AG04450 (cell line): ENCODE measurements at regions not wholly inside any gene's neighbourhood (a gene's known extent, or its start where the extent isn't known, plus 50 kb on each side); places are given as distances from the start of the nearest gene placed in this dataset.

ENCODE experiments used
- CTCF ChIA-PET: fragments of 300-600, 350-600 bp; formaldehyde crosslinking; extraction: SDS; loops from one replicate; lab custom pipeline; 2022; ENCODE audit warnings: antibody characterized with exemption, inconsistent platforms; lab: Charles Lee
- POLR2A ChIA-PET: fragments of 350-600 bp; formaldehyde crosslinking; extraction: SDS; loops from one replicate; lab custom pipeline; 2021; ENCODE audit warnings: antibody characterized with exemption, inconsistent platforms; lab: Yijun Ruan, JAX
- DNase-seq: peaks from one replicate; pipeline ENCODE4 v3.0.0-alpha.2; 2011; ENCODE audit warnings: low read depth, low spot score
- H3K27ac ChIP-seq: one replicate; pipeline ENCODE4 v1.5.1; 2012; ENCODE audit warnings: low read depth, low read length, control low read depth
- H3K27me3 ChIP-seq: one replicate; pipeline ENCODE4 v1.6.0; 2012; ENCODE audit warnings: low read length; ENCODE audit not compliant: control insufficient read depth, insufficient read depth
- H3K4me3 ChIP-seq: 2 replicates; pipeline ENCODE4 v1.5.1; 2011; ENCODE audit warnings: mild to moderate bottlenecking, low read depth, low read length, control low read depth
- H3K9me3 ChIP-seq: 2 replicates; pipeline ENCODE4 v1.5.1; 2012; ENCODE audit warnings: low read length; ENCODE audit not compliant: control insufficient read depth, insufficient read depth
- TF ChIP-seq, protein P1 (sequence below): IDR thresholded peaks from 2 replicates; pipeline ENCODE4 v1.5.1; 2011; ENCODE audit warnings: low read depth, low read length, control low read depth, inconsistent platforms

DNA sequence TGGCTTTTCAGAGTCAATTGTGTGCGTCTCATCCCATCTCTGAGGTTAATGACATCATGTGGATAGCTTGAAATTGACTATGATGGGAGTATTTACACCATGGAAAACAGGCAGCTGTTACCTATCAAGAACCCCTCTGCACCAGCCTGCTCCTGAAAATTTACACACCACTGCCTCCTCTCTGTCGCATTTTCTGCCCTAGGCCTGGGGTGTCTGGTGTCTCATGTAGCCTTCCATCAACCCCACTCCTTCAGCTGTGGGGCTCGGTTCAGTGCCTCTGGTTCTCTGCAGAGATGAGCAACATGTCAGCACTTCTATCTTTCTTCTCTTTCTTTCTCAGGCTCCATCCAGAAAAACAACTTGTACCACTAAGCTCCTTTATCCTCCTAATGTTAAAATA is 600.5 kb downstream of the TYW1 start:
- ChIA-PET CTCF (no interaction called here), POLR2A (no interaction called here)
- Histone ChIP-seq H3K27ac (no peak overlapping the region), H3K4me3 (no peak overlapping the region), H3K9me3 (peaks cover 36% of the 10 kb centered on the region), H3K27me3 (no peaks in the 10 kb centered on the region)
- no peak for DNase-seq
- TF ChIP-seq, protein P1, sequence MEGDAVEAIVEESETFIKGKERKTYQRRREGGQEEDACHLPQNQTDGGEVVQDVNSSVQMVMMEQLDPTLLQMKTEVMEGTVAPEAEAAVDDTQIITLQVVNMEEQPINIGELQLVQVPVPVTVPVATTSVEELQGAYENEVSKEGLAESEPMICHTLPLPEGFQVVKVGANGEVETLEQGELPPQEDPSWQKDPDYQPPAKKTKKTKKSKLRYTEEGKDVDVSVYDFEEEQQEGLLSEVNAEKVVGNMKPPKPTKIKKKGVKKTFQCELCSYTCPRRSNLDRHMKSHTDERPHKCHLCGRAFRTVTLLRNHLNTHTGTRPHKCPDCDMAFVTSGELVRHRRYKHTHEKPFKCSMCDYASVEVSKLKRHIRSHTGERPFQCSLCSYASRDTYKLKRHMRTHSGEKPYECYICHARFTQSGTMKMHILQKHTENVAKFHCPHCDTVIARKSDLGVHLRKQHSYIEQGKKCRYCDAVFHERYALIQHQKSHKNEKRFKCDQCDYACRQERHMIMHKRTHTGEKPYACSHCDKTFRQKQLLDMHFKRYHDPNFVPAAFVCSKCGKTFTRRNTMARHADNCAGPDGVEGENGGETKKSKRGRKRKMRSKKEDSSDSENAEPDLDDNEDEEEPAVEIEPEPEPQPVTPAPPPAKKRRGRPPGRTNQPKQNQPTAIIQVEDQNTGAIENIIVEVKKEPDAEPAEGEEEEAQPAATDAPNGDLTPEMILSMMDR: no peak

DNA sequence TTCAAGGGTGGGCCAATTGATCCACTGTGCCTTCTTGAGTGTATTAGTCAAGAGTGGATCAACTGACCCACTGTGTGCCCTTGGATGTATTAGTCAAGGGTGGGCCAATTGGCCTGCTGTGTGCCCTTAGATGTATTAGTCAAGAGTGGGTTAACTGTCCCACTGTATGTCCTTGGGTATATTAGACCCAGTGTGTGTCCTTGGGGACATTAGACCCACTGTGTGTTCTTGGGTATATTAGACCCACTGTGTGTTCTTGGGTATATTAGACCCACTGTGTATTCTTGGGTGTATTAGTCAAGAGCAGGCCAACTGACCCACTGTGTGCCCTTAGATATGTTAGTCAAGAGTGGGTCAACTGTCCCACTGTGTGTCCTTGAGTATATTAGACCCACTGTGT is 601.8 kb downstream of the TYW1 start:
- TF ChIP-seq, protein P1: no peak
- peaks cover 45% of the 10 kb centered on the region for H3K9me3 ChIP-seq
- no peak overlapping the region for H3K27ac ChIP-seq
- CTCF ChIA-PET: no interaction called here
- no peak for DNase-seq
- POLR2A ChIA-PET: no interaction called here
- H3K27me3 ChIP-seq: no peaks in the 10 kb centered on the region
- H3K4me3 ChIP-seq: no peak overlapping the region

DNA sequence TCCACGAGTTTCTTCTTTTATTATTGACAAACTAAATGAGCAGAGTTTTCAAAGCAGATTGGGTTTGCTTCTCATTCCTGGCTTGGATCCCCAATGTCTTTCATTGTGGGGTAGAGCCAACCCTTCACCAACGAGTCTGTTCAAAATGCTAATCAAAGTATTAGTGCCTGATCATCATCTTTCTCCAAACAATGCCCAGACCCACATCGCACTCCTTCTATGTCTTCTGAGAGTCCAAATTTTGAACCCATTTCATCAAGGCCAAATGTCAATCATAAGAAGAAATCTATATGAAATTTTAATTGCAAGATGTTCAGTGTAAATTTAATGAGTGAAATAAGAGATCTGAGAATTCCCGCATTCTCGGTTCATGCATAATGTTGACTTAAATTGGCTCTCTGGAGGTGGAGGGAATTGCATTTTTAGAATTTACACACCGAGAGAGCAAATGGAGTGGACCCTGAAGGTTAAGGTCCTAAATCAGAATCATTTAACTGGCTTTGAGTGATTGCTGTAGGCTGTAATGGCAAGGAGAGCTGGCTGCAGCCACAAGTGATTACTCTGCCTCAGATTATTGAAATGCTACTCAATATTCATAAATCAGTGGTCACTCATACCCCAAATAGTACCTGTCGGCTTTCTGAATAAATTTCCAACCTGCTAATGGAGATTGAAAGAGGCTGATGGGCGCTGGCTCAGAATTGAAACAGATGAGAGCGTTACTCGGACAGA is 602.9 kb downstream of the TYW1 start:
- H3K9me3 ChIP-seq: peaks cover 47% of the 10 kb centered on the region
- POLR2A ChIA-PET: no interaction called here
- no peaks in the 10 kb centered on the region for H3K27me3 ChIP-seq
- TF ChIP-seq, protein P1: no peak
- CTCF ChIA-PET: no interaction called here
- DNase-seq: no peak
- no peak overlapping the region for H3K27ac ChIP-seq
- no peak overlapping the region for H3K4me3 ChIP-seq

DNA sequence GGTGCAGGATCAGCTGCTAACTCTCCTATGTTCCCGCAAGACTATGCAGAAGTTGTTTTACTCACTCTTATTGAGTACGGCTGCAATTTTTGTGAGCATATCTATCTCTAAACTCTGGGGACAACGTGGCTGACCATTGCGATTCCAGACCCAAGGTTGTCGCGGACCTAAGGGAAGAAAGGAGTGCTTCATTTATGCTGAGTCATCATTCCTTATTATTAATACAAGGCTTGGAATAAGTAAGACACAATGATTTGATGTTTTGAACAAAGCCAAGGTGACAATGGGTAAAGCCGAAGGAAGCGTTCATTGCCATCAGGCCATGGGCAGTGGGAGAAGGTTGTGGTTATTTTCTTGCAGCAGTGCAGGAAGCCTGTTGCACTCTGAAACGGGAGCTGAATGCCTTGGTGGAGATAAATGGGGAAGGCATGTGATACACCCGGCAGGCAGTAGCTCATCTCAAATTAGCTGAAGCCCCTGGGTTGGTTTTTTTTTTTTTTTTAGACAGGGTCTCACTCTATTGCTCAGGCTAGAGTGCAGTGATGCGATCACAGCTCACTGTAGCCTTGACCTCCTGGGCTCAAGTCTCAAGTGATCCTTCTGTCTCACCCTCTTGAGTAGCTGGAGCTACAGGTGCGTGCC is 605.7 kb downstream of the TYW1 start:
- Histone ChIP-seq H3K27ac (no peak overlapping the region), H3K9me3 (peaks cover 53% of the 10 kb centered on the region), H3K27me3 (no peaks in the 10 kb centered on the region), H3K4me3 (no peak overlapping the region)
- ChIA-PET POLR2A (no interaction called here), CTCF (no interaction called here)
- DNase-seq: no peak
- TF ChIP-seq, protein P1: no peak
